ENCODE measurements at regions not wholly inside any gene's neighbourhood (a gene's known extent, or its start where the extent isn't known, plus 50 kb on each side); places are given as distances from the start of the nearest gene placed in this dataset.

DNA sequence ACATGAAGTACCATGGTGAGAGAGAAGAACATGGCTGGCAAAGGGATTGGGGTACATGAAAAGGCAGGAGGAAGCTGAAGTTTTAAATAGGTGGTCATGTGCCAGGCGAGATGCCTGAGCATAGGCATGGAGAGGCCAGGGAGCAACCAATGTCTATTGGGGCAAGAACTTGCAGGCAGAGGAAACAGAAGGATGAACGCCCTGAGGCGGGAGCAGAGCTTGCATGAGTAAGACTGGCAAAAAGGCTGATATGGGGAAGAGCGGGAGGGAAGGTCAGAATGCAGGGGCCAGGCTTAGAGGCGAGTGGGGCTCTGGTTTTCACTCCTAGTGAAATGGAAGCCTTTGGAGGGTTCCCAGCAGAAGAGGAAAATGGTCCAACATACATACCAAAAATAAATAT is 52.5 kb upstream of the VSTM5 start:
- no peak for DNase-seq (ENCODE audit: low read depth in 2 of 2)
- no peak overlapping the region for H3K4me2 ChIP-seq (ENCODE audit: extremely low read depth, insufficient read depth, low read length)
- no peaks in the 10 kb centered on the region for H3K79me2 ChIP-seq (ENCODE audit: control insufficient read depth, insufficient read depth, low read length)
- H3K27me3 ChIP-seq (ENCODE audit: control insufficient read depth, insufficient read depth, low read length) = no peaks in the 10 kb centered on the region
- no peaks in the 10 kb centered on the region for H4K20me1 ChIP-seq (ENCODE audit: control insufficient read depth, extremely low read depth, insufficient read depth, low read length)
- H3K27ac ChIP-seq (ENCODE audit: insufficient read depth, low read length) = no peak overlapping the region
- H2AFZ ChIP-seq (ENCODE audit: low read length) = no peak overlapping the region
- no peak for TF ChIP-seq CTCF (conservative IDR thresholded peaks at IDR 0.05 in 1 of 2, IDR thresholded peaks at IDR 0.05 in 1 of 2; ENCODE audit: low read depth in 1 of 2, low read length in 2 of 2)
- no peak for TF ChIP-seq EZH2 (IDR thresholded peaks at IDR 0.05; ENCODE audit: low read length, missing control alignments)
- H3K4me1 ChIP-seq (ENCODE audit: control insufficient read depth, extremely low read depth, insufficient read depth, low read length) = peaks cover under 1% of the 10 kb centered on the region
- no peaks in the 10 kb centered on the region for H3K9me3 ChIP-seq (ENCODE audit: control insufficient read depth, insufficient read depth, low read depth, low read length)
- H3K36me3 ChIP-seq (ENCODE audit: control insufficient read depth, insufficient read depth, low read length) = no peaks in the 10 kb centered on the region
- no peak overlapping the region for H3K4me3 ChIP-seq (replicated peaks in 1 of 4; ENCODE audit: control extremely low read depth in 1 of 4, insufficient read depth in 1 of 4, low read depth in 3 of 4, low read length in 4 of 4)
- no peak overlapping the region for H3K9ac ChIP-seq (ENCODE audit: insufficient read depth, low read length)

DNA sequence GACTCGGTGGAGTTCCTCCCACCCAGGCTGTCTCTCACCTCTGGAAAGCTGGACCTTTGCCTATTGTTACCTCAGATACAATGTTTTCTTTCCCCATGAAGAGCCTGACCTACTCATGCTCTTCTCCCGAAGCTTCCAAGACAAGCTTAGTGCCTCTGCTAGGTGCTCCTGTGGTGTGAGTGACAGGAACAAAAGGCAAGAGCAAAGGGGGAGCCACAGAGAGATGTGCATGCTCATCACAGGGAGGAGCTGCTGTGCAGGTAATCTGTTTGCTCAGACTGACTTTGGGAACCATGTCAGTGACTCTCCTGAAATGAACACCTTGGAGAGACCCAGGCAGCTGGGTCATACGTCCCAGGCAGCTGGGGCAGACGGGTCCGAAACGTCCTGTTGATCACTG is 53.6 kb upstream of the VSTM5 start:
- TF ChIP-seq CTCF (conservative IDR thresholded peaks at IDR 0.05 in 1 of 2, IDR thresholded peaks at IDR 0.05 in 1 of 2; ENCODE audit: low read depth in 1 of 2, low read length in 2 of 2) (no peak), EZH2 (IDR thresholded peaks at IDR 0.05; ENCODE audit: low read length, missing control alignments) (no peak)
- Histone ChIP-seq H3K9me3 (ENCODE audit: control insufficient read depth, insufficient read depth, low read depth, low read length) (no peaks in the 10 kb centered on the region), H3K4me2 (ENCODE audit: extremely low read depth, insufficient read depth, low read length) (no peak overlapping the region)

DNA sequence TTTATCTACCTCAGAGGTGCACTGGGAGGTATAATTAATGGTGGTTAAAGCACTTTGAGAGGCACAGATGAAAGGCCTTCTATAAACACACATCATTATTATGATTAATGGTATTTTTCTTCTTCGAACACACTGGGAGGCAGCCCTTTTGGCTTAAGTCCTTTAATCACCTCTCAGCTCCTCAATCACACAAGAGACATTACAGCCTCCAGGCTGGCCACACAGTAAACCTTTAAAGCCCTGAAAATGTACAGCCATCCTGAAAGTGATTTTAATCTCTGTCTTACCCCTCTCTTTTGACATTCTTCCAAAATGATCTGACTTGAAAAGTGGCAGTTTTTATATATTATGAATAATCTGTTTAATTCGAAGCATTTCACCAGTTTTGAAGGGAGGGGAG is 54.3 kb upstream of the VSTM5 start:
- peak in 1 of 2 donors; percentile 34 for DNase-seq (ENCODE audit: low read depth in 2 of 2)
- Histone ChIP-seq H3K79me2 (ENCODE audit: control insufficient read depth, insufficient read depth, low read length) (no peaks in the 10 kb centered on the region), H3K4me1 (ENCODE audit: control insufficient read depth, extremely low read depth, insufficient read depth, low read length) (peaks cover 2% of the 10 kb centered on the region), H3K4me2 (ENCODE audit: extremely low read depth, insufficient read depth, low read length) (no peak overlapping the region), H3K27ac (ENCODE audit: insufficient read depth, low read length) (no peak overlapping the region), H3K9ac (ENCODE audit: insufficient read depth, low read length) (no peak overlapping the region), H2AFZ (ENCODE audit: low read length) (no peak overlapping the region), H3K27me3 (ENCODE audit: control insufficient read depth, insufficient read depth, low read length) (no peaks in the 10 kb centered on the region), H3K9me3 (ENCODE audit: control insufficient read depth, insufficient read depth, low read depth, low read length) (no peaks in the 10 kb centered on the region), H3K4me3 (replicated peaks in 1 of 4; ENCODE audit: control extremely low read depth in 1 of 4, insufficient read depth in 1 of 4, low read depth in 3 of 4, low read length in 4 of 4) (no peak overlapping the region), H3K36me3 (ENCODE audit: control insufficient read depth, insufficient read depth, low read length) (no peaks in the 10 kb centered on the region), H4K20me1 (ENCODE audit: control insufficient read depth, extremely low read depth, insufficient read depth, low read length) (no peaks in the 10 kb centered on the region)
- TF ChIP-seq CTCF (conservative IDR thresholded peaks at IDR 0.05 in 1 of 2, IDR thresholded peaks at IDR 0.05 in 1 of 2; ENCODE audit: low read depth in 1 of 2, low read length in 2 of 2) = no peak
- no peak for TF ChIP-seq EZH2 (IDR thresholded peaks at IDR 0.05; ENCODE audit: low read length, missing control alignments)

More for the DNA sequence above, 53.6 kb upstream of the VSTM5 start:
- no peak for DNase-seq (ENCODE audit: low read depth in 2 of 2)
- Histone ChIP-seq H3K27me3 (ENCODE audit: control insufficient read depth, insufficient read depth, low read length) (no peaks in the 10 kb centered on the region), H2AFZ (ENCODE audit: low read length) (no peak overlapping the region), H3K4me3 (replicated peaks in 1 of 4; ENCODE audit: control extremely low read depth in 1 of 4, insufficient read depth in 1 of 4, low read depth in 3 of 4, low read length in 4 of 4) (no peak overlapping the region), H3K27ac (ENCODE audit: insufficient read depth, low read length) (no peak overlapping the region), H4K20me1 (ENCODE audit: control insufficient read depth, extremely low read depth, insufficient read depth, low read length) (no peaks in the 10 kb centered on the region), H3K36me3 (ENCODE audit: control insufficient read depth, insufficient read depth, low read length) (no peaks in the 10 kb centered on the region), H3K4me1 (ENCODE audit: control insufficient read depth, extremely low read depth, insufficient read depth, low read length) (peaks cover 2% of the 10 kb centered on the region), H3K79me2 (ENCODE audit: control insufficient read depth, insufficient read depth, low read length) (no peaks in the 10 kb centered on the region), H3K9ac (ENCODE audit: insufficient read depth, low read length) (no peak overlapping the region)

All from fibroblast of lung (primary cell).